ENCODE measurements at regions not wholly inside any gene's neighbourhood (a gene's known extent, or its start where the extent isn't known, plus 50 kb on each side); places are given as distances from the start of the nearest gene placed in this dataset.

DNA sequence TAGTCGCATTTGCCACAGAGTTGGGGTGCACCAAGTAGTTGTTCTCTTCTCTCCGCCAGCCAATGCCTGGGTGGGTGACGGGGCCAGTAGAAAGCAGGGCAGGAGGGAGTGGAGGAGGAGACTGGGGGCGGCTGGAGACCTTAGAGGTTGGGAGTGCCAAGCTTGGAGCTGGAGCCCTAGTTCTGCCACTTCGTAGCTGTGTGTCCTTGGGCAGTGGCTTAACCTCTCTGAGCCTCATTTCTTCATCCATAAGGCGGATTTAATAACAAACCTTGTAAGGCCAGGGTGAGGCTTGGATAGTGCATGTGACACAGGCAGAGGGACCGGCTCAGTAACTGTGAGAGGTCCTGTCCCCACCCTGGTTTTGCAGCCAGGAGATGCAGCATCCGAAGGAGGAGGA, 81.1 kb upstream of the LHX5 start:
- H3K4me3 ChIP-seq (replicated peaks; ENCODE audit: insufficient read depth, low read length): no peak overlapping the region

DNA sequence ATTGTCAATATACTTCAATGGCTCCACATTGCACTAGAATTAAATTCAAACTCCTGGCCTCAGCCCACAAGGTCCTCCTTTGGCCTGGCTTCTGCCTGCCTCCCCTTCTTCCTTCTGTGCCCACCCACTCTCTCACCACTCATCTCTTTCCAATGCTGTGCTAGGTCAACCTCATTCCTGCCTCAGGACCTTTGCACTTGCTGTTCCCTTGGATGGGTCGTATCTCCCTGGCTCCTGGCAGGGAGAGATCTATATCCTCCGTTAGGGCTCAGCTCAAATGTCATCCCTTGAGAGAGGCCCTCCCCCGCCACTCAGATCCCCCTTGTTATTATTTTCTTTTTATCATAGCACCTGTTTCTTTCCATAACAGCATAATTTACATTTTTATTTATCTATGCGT, 79.9 kb upstream of the LHX5 start:
- TF ChIP-seq POLR2AphosphoS5 (IDR thresholded peaks at IDR 0.05; ENCODE audit: low read depth): no peak
- TF ChIP-seq, protein P1, sequence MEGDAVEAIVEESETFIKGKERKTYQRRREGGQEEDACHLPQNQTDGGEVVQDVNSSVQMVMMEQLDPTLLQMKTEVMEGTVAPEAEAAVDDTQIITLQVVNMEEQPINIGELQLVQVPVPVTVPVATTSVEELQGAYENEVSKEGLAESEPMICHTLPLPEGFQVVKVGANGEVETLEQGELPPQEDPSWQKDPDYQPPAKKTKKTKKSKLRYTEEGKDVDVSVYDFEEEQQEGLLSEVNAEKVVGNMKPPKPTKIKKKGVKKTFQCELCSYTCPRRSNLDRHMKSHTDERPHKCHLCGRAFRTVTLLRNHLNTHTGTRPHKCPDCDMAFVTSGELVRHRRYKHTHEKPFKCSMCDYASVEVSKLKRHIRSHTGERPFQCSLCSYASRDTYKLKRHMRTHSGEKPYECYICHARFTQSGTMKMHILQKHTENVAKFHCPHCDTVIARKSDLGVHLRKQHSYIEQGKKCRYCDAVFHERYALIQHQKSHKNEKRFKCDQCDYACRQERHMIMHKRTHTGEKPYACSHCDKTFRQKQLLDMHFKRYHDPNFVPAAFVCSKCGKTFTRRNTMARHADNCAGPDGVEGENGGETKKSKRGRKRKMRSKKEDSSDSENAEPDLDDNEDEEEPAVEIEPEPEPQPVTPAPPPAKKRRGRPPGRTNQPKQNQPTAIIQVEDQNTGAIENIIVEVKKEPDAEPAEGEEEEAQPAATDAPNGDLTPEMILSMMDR (IDR thresholded peaks at IDR 0.05; ENCODE audit: insufficient read depth, low read length): no peak
- TF ChIP-seq SPI1 (IDR thresholded peaks at IDR 0.05; ENCODE audit: borderline replicate concordance, low read depth): no peak
- TF ChIP-seq GABPA (IDR thresholded peaks at IDR 0.05; ENCODE audit: low read depth): no peak
- TF ChIP-seq, protein P2, sequence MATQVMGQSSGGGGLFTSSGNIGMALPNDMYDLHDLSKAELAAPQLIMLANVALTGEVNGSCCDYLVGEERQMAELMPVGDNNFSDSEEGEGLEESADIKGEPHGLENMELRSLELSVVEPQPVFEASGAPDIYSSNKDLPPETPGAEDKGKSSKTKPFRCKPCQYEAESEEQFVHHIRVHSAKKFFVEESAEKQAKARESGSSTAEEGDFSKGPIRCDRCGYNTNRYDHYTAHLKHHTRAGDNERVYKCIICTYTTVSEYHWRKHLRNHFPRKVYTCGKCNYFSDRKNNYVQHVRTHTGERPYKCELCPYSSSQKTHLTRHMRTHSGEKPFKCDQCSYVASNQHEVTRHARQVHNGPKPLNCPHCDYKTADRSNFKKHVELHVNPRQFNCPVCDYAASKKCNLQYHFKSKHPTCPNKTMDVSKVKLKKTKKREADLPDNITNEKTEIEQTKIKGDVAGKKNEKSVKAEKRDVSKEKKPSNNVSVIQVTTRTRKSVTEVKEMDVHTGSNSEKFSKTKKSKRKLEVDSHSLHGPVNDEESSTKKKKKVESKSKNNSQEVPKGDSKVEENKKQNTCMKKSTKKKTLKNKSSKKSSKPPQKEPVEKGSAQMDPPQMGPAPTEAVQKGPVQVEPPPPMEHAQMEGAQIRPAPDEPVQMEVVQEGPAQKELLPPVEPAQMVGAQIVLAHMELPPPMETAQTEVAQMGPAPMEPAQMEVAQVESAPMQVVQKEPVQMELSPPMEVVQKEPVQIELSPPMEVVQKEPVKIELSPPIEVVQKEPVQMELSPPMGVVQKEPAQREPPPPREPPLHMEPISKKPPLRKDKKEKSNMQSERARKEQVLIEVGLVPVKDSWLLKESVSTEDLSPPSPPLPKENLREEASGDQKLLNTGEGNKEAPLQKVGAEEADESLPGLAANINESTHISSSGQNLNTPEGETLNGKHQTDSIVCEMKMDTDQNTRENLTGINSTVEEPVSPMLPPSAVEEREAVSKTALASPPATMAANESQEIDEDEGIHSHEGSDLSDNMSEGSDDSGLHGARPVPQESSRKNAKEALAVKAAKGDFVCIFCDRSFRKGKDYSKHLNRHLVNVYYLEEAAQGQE (IDR thresholded peaks at IDR 0.05; ENCODE audit: insufficient replicate concordance, low read depth): no peak
- Histone ChIP-seq H3K27ac (replicated peaks) (no peak overlapping the region), H3K27me3 (ENCODE audit: insufficient read depth, poor library complexity, severe bottlenecking) (no peaks in the 10 kb centered on the region), H3K4me3 (replicated peaks; ENCODE audit: insufficient read depth, low read length) (no peak overlapping the region)
- no peak for DNase-seq (ENCODE audit: low read depth in 1 of 2, low spot score in 1 of 2)

More for the DNA sequence above, 81.1 kb upstream of the LHX5 start:
- H3K27ac ChIP-seq (replicated peaks): no peak overlapping the region
- DNase-seq (ENCODE audit: low read depth in 1 of 2, low spot score in 1 of 2): no peak
- H3K27me3 ChIP-seq (ENCODE audit: insufficient read depth, poor library complexity, severe bottlenecking): no peaks in the 10 kb centered on the region
- TF ChIP-seq POLR2AphosphoS5 (IDR thresholded peaks at IDR 0.05; ENCODE audit: low read depth): no peak
- no peak for TF ChIP-seq SPI1 (IDR thresholded peaks at IDR 0.05; ENCODE audit: borderline replicate concordance, low read depth)
- TF ChIP-seq, protein P1 (IDR thresholded peaks at IDR 0.05; ENCODE audit: insufficient read depth, low read length): no peak
- TF ChIP-seq GABPA (IDR thresholded peaks at IDR 0.05; ENCODE audit: low read depth): no peak
- TF ChIP-seq, protein P2 (IDR thresholded peaks at IDR 0.05; ENCODE audit: insufficient replicate concordance, low read depth): no peak

DNA sequence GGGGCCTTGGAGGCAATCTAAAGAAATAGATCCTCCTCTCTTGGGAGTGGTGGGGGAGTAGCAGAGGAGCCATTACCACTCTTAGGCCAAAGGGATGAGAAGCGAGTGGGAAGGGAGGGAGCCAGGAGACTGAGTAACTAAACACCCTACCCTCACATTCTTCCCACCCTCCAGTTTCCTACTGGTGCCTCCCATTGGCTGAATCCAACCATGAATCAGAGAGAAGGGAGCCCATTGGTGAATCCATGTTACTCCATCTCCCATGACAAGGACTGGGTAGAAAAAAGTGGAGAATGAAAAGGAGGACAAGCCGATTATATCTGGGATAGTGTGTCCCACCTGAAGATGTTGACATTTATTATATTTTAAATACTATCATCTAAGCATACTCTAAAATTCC, 76.8 kb upstream of the LHX5 start:
- TF ChIP-seq POLR2AphosphoS5 (IDR thresholded peaks at IDR 0.05; ENCODE audit: low read depth) (no peak), GABPA (IDR thresholded peaks at IDR 0.05; ENCODE audit: low read depth) (no peak), SPI1 (IDR thresholded peaks at IDR 0.05; ENCODE audit: borderline replicate concordance, low read depth) (no peak)
- TF ChIP-seq, protein P1 (IDR thresholded peaks at IDR 0.05; ENCODE audit: insufficient read depth, low read length): no peak
- TF ChIP-seq, protein P2 (IDR thresholded peaks at IDR 0.05; ENCODE audit: insufficient replicate concordance, low read depth): no peak
- no peak overlapping the region for H3K27ac ChIP-seq (replicated peaks)
- DNase-seq (ENCODE audit: low read depth in 1 of 2, low spot score in 1 of 2): no peak
- no peak overlapping the region for H3K4me3 ChIP-seq (replicated peaks; ENCODE audit: insufficient read depth, low read length)
- H3K27me3 ChIP-seq (ENCODE audit: insufficient read depth, poor library complexity, severe bottlenecking): no peaks in the 10 kb centered on the region

All from HL-60 (cell line).